Activated T-cell treated with anti-CD3 and anti-CD28 coated beads for 1 hour (primary cell): ENCODE measurements at regions not wholly inside any gene's neighbourhood (a gene's known extent, or its start where the extent isn't known, plus 50 kb on each side); places are given as distances from the start of the nearest gene placed in this dataset.
"Not testable (repeated sequence)": the region's sequence is repeated elsewhere in the genome, so short reads cannot be mapped to it uniquely, and the experiment has no call there.

ENCODE experiments used
- DNase-seq: peaks from one replicate; pipeline ENCODE4 v3.0.0-alpha.2; 2020; ENCODE audit warnings: low read depth

DNA sequence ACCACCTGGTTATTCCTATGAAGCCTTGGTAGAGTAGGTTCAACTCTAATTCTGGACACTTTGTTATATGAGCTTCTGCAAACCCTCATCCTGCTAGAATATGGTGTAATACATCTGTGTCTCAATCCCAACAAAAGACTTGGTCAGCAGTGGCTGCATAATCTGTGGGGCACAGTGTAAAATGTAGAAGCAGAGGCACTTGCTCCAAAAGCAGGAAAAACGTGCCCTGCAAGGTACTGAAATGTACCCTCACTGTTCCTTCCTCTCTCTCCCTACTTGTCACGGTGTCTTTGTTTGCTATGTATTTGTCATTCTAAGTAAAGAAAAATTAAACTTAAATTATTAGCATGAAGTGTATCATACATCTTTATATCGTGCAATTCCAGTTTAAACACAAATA lies 267.9 kb downstream of the BCL11B start:
- no peak for DNase-seq

DNA sequence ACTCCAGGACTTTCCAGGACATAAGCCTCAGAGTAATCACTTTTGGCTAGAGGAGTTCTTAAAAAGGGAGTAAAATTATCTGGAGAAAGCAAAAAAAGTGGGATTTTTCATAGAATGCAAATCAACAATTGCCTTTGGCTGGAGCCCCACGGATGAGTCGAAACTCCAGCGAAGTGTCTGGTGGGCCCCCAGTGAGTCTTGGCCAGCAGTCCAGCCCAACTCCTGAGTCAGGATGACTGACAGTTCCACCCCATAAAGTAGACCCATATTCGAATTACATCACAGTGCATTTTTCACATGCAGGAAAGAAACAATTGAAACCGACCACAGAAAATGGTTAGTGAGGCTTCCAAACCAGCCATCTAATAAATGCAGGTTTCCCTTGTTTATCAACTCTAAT lies 265.7 kb downstream of the BCL11B start:
- no peak for DNase-seq

DNA sequence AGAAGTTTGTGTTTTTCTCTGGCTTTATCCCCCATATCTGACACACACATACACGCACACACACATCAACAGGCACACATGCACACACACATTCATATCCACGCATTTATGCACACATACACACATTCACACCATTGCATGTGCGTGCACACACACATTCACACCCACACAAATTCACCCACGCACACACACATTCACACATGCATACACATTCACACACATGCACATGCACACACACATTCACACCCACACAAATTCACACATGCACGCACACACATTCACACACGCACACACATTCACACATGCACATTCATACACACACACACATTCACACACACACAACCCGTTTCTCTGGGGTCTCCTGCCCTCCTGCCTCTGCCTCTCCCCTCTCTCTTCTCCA lies 264.2 kb downstream of the BCL11B start:
- no peak for DNase-seq

DNA sequence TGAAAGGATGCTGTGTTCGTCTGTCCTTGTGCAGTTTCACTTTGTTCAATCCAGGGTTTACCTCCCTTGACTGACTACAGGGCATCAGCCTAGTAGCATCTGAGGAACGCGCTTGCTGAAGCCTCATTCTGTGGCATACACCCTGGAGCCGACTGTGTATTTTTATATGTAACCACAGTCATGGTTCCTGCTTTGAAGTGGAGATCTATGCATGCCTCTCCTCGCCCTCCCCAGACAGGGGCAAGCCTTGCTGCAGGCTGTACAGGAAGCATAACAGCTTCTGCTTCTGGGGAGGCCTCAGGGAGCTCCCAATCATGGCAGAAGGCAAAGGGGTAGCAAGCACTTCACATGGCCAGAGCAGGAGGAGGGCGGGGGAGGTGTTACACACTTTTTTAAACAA lies 262.1 kb downstream of the BCL11B start:
- no peak for DNase-seq

DNA sequence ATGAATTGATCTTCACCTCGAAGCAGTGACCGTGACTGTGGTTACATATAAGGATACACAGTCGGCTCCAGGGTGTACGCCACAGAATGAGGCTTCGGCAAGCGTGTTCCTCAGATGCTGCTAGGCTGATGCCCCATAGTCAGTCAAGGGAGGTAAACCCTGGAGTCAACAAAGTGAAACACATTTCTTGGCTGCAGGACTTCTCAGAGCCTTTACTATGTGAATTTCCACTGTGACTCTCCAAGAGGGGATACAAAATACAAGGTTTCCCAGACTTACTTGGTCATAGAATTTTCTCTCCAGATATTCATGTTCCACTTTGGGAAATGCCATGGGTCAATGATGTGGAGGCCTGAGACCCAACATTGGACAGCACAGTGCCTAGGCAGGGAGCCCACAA lies 260.6 kb downstream of the BCL11B start:
- no peak for DNase-seq

DNA sequence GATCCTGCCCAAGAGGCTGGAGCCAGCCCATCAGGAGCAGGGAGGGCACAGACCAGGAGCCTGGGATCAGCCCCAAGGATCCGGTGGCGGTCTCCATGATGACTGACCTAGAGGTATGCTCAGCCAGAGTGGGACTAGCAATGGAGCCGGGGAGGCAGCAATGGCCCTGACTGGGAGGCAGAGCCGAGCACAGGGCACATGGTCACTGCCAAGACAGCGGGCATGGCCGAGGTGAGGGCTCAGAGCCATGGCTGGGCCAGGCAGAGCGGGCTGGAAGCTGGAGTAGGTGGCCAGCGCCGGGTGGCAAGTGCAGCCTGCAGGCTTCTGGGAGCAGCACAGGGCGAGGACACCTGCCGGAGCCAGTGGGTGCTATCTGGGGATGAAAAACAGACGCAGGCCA lies 259.3 kb downstream of the BCL11B start:
- no peak for DNase-seq

DNA sequence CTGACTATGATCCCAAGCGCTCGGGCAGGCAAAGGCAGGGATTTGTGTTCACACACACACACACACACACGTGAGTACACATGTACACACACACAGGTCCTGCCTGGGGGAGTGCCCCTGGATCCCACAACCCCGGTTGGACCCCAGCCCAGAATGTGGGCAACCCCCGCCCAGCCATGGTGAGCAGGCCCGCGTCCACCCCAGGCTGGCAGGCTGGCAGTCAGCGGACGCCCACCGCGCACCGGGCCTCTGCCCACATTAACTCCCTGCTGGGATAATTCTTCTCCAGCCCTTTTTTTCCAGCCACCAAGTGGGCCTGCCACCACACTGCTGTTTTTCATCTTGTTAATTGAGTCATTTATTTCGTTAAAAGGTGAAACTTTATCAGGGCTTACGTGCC lies 256.2 kb downstream of the BCL11B start:
- DNase-seq, result no peak

DNA sequence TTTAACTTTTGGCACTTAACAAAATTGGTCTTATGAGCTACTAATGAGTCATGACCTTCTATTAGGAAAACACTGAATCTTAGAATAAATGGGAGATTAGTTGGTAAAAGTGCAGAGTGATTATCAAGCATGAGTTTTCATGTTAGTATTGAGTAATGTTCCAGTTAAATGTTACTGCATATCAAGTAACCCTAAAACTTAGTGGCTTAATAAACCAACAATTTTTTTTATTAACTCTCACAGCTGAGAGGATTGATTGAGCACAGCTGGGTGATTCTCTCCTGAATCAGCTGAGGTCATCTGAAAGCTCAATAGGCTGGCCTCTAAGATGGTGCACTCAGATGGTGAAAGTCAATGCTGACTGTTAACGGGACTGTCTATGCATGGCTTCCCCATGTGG lies 248.6 kb downstream of the BCL11B start:
- no peak for DNase-seq

DNA sequence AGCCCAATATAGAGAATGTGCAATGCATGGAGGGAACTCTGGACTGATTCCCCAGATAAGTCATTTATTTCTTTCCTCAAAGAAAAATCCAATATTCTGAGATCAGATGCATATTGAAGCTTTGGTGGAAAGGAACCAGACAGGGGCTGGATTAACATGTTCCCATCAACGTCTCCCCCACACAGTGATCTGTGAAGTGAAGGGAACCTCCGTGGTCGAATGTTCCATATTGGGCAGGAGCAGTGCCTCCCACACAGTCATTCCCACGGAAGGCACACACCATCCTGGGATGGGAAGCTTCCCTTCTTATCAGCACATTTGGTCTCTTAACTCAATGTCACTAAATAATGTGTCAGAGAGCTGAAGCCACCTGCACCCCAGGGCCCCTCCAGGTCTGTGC lies 247.1 kb downstream of the BCL11B start:
- no peak for DNase-seq

DNA sequence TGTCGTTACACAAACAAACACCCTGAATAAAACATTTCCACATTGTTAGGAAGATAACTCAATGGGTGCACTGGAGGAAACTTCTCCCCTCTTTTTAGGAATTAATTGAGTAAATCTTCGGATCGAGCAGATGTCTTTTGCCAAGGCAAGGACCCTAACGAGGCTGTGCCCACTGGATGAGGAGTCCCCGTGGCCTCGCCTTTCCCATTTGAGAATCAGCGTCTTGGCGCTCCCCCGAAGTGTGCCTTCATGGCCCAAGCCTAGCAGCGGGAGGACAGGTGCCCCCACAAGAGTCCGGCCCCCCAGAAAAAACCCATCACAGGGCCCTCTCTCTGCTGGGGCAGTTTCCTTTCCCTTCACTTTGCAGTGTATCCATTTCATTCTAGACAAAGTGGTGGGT lies 246.6 kb downstream of the BCL11B start:
- DNase-seq, result no peak

DNA sequence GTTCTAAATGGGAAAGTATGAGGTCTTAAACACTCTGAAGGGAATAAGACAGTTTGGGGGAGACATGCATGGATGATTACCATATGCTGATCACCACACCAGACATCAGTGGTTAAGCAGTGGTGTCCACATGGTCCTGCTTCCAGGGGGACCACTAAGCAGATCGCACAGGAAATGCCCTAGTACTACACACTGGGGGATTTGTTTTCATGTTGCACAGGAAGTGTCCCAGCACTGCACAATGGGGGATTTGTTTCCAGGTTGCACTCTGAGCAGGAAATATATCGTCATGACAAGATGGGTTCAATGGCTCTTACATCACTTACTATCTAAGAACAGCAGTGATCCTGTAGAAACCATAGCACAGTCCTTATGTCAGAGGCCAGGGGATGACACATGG lies 245.5 kb downstream of the BCL11B start:
- DNase-seq, result no peak

DNA sequence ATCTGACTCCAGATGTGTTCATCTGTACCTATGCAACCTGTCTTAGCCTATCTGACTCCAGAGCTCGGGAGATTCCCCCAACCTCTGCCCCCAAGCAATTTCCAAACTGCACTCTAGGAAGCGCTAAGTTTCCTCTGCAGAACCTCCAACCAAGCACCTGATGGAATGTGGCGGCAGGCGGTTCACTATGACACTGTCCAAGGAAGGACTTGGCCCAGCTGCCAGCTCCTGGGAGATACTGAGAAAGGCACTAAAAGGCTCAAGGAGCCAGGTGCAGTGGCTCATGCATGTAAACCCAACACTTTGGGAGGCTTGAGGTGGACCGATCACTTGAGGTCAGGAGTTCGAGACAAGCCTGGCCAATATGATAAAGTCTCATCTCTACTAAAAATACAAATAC lies 244.0 kb downstream of the BCL11B start:
- DNase-seq, result no peak

DNA sequence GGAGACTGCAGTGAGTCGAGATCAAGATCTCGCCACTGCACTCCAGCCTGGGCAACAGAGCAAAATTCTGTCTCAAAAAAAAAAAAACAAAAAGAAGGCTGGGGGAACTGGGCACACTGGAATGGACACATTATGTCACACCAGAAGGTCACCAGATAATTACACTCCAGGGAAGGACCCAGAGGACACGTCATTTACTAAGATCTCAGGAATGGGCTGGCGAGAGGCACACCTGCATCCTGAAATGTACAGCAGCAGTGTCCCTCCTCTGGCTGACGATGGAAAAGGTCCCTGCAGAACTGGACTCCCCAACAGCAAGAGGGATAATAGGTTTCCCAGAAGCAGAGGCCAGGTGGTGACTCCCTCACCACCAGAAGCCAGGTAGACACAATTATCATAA lies 243.5 kb downstream of the BCL11B start:
- no peak for DNase-seq

DNA sequence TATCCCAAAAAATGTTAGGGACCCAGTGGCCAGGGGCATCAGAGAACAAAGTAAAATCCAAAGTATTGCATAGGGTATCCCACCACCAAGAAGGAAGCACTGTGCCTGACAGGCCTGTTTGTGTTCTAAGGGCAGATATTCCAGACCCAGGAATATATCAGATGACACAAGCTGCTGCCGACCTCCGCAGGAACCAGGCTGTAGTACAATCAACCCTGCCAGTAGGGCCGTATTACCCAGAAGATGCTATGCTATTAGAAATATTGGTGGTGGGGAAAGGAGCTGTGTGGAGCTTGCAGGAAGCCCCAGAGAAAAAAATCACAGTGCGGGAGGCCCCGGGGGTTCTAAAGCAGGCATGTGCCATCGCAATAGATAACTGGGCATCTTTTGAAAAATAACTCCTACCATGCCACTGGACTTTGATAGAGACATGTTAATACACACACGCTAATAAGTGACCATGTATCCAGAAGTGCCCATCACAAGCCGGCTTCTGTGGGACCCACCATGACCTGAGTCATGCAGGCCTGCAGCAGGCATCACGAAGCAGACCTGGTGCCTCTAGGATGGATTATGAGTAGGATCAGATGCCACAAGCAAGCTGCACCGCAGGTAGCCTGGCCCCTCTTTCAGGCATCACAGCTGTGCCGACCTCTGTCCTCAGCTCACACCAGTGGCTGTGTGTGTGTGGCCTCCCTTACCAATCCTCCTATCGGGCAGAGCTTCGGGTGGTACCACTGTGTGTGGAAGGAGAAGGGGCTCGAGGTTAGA lies 242.7 kb downstream of the BCL11B start:
- DNase-seq, result no peak

DNA sequence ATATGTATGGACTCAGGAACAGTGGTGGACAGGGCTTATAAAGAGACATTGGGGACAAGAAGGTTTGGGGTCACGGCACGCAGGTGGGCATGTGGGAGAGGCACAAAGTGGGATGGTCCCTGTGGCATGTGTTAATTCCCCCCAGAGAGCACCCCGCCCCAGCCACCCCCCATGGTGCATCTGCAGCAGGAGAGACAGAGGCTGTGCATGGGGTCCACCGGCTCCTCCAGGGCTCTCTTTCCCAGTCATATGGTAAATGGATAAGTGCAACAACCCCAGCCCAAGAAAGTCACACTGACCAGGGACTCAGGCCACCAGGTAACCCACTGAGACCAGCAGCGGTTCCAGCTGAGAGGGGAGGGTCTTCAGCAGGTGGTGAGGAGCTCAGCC lies 242.1 kb downstream of the BCL11B start:
- DNase-seq, result no peak

DNA sequence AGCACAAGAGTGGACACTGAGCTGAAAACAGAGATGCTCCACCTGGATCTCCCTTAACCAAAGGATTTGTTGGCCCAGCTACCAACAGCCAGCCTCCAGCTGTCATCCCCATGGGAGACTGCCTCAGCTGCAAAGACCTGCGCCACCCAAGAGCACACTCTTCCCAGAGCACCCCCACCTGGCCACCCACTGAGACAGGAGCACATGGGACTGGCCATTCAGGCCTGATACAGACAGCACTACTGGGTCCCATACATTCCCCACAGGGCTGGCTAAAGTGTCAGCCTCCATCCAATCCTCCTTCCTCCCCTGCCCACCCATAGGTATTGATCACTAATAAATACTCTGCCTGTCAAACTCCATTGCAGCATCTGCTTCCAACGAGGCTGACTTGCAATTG lies 241.5 kb downstream of the BCL11B start:
- DNase-seq, result no peak

DNA sequence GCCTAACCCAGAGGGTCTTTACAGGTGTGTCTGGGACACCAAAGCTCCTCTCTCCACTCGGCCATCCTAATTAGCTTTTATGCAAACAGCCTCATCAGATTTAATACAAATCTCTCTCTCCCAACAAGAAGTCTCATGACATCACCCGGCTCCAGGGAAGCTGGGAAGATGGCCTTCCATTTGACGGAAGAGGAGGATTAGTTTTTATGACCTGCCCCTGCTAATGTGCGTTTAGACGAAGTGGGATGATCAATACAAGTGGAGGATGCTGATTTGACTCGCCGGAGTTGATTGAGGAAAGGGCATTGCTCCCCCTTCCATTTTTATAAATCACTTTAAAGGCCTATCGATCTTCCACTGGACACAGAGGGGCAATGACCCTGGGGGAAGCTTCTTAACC lies 239.2 kb downstream of the BCL11B start:
- no peak for DNase-seq

DNA sequence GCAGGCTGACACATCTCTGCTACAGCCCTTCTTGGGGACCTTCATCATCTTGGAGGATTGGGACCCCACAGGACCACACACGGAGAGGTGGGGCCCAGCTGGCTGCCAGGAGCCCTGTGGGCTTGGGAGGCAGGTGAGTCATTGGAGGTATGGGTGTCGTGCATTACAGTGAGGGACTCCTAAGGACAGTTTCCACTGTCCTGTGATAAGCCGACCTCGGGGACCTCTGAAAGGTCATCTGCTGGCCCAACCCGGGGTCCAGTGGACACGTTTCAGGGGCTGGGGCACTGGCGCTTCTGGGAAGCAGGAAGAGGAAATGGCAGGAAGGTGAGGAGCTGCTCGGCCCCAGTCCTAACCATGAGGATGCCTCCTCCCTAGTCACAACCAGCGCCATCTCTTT lies 238.0 kb downstream of the BCL11B start:
- no peak for DNase-seq

DNA sequence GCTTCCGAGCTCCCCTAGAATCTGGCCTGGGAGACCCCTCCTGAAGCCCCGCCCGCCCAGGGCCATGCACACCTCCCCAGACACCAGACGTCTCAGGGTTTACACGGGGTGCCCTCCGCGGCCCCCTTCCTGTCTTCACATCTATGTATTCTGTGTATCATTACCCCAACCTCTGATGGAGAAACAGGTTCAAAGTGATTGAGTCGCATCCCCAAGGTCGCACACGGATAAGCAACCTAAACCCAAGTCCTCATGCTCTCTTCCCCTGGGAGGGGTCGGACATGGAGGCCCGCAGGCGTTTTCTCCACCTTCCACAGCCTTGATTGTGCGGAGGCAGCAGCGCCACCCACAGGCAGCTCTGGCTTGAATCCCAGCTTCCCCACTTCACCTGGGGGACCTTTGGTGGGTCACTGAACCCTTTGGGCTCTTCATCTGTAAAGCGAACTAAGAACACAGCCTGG lies 237.3 kb downstream of the BCL11B start:
- DNase-seq, result no peak

DNA sequence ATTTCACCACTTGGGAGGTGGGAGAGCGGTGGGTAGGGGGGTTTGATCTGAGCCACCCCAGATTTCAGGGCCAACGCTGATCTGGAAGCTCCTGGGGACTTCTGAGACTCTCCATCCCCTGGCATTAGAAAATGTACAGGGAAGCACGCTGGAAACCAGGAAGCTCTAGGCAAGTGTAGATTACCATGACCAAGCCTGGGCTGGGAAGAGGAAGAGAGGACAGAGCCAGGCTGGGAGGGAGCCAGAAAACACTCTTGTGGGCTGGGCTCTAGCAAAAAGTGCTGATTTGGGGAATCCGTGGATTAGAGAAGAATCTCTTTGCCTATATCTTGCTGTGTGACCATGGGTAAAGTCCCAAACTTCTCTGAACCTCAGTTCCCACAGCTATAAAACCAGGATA lies 236.7 kb downstream of the BCL11B start:
- DNase-seq, result no peak

DNA sequence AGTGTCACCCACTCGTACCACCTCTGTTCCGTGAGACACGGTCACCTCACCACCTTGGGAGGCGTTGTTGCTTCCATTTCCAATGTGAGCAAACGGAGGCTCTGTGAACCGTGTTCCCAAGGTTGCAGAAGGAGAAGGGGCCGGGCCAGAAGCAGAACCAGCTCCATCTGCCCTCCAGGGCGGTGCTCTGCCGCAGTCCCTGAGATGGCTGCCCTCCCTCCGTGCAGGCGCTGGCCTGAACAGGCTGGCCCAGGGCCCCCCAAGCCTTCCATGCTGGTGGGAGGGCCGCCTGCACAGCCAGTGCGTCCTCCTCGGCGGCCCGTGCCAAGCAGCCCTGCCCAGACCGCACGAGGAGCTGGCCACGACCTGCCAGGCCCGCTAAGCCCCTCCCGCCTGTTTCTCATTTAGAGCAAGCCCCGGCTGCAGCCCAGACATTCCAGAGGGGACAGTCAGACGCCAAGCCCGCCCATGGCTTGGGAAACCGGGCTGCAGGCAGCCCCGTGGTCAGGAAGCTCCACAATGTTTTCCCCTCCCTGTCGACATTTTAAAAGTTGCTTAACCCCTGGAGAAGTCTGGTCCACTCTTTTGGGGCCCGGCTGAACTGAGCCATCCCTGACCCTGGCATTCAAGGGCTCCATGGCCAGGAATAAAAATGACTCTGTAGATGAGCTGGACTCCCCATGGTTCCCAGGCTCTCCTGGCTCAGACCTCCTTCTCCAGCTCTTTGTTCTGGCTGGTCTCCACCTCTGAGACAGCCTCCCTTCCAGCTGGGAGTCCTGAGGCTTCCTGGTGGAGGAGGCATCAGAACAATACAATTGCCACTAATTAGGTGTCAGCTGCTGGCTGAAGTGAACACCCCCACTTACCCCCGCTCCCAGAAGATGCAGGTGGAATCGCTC lies 236.0 kb downstream of the BCL11B start:
- no peak for DNase-seq

DNA sequence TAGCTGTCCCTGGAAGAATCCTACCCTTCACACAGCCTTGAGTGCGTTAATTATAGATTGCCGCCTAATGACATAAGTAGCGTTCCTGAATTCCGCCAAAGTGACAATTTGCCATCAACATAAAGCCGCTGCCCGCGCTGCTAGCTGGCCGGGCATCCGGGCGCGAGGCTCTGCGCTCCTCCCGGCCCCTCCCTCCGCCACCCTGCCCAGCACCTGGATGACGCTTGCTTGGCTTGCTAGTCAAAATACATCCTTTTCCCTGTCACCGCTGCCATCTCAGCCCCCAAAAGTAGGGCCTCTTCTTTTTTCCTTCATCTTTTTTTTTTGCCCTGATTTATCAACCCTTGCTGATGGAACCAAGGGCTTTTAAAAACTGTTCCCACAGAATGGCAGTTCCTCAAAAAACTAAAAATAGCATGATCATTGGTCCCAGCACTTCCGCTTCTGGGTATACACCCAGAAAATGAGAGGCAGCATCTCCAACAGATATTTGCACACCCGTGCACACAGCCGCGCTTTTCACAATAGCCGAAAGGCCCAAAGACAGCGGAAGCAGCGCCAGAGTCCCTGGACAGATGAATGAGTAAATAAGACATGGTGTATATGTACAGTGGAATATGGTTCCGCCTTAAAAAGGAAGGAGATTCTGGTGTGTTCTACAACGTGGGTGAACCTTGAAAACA lies 235.2 kb downstream of the BCL11B start:
- no peak for DNase-seq

DNA sequence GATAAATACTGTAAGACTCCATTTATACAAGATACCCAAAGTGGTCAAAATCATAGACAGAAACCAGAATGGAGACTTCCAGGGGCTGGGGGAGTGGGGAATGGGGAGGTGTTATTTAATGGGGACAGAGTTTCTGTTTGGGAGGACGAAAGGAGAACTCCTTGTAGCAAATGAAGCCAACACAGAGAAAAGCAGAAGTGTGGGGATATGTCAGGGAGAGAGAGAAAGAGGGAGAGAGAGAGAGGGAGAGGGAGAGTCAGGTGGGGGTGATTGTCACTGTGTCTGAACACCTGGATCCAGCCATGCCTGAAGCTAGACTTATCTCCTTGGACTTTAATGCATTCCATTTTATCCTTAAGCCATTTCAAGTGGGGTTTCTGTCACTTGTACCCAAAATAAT lies 234.7 kb downstream of the BCL11B start:
- DNase-seq, result not testable (repeated sequence)
